Stimulated activated CD4-positive, alpha-beta T cell treated with anti-CD3 and anti-CD28 coated beads, Interleukin-1b, Interleukin-23, amount 100 ng/mL, for 4 hours (primary cell): ENCODE measurements at regions not wholly inside any gene's neighbourhood (a gene's known extent, or its start where the extent isn't known, plus 50 kb on each side); places are given as distances from the start of the nearest gene placed in this dataset.

Experiments
- DNase-seq, 2 donors: peaks; one replicate each; pipeline ENCODE4 v3.0.0-alpha.2; 2020; ENCODE audit warnings: low read depth in 2 of 2

GRCh38 chr12:128170181-128170580 lies 96.8 kb upstream of the TMEM132C start:
- no peak for DNase-seq

GRCh38 chr12:128178565-128178964 lies 88.4 kb upstream of the TMEM132C start:
- no peak for DNase-seq

GRCh38 chr12:128178966-128179365 lies 88.0 kb upstream of the TMEM132C start:
- DNase-seq: no peak

- DNase-seq: no peak
Observed at GRCh38 chr12:128180166-128180565, 86.8 kb upstream of the TMEM132C start.

- no peak for DNase-seq
Observed at GRCh38 chr12:128190052-128190451, 76.9 kb upstream of the TMEM132C start.

GRCh38 chr12:128190614-128191013 lies 76.4 kb upstream of the TMEM132C start:
- no peak for DNase-seq

GRCh38 chr12:128191380-128191779 lies 75.6 kb upstream of the TMEM132C start:
- no peak for DNase-seq

GRCh38 chr12:128204711-128205110 lies 62.3 kb upstream of the TMEM132C start:
- DNase-seq: no peak

GRCh38 chr12:128205145-128205544 lies 61.8 kb upstream of the TMEM132C start:
- no peak for DNase-seq

- no peak for DNase-seq
Observed at GRCh38 chr12:128205758-128206157, 61.2 kb upstream of the TMEM132C start.
